ENCODE measurements at regions not wholly inside any gene's neighbourhood (a gene's known extent, or its start where the extent isn't known, plus 50 kb on each side); places are given as distances from the start of the nearest gene placed in this dataset.

- DNase-seq (ENCODE audit: low read depth), result peak; percentile 60
- no peak overlapping the region for H3K4me3 ChIP-seq (ENCODE audit: low read length)
- TF ChIP-seq CTCF (conservative IDR thresholded peaks at IDR 0.05; ENCODE audit: low read length), result no peak
These were observed 147.2 kb upstream of the TPM1 start for GRCh38 chr15:62895139-62895866.

- no peak for TF ChIP-seq CTCF (conservative IDR thresholded peaks at IDR 0.05; ENCODE audit: low read length)
- DNase-seq (ENCODE audit: low read depth), result peak; percentile 85
- H3K4me3 ChIP-seq (ENCODE audit: low read length), result no peak overlapping the region
These were observed 146.6 kb upstream of the TPM1 start for GRCh38 chr15:62895905-62896316.

GRCh38 chr15:62896380-62896866 lies 146.1 kb upstream of the TPM1 start:
- no peak for TF ChIP-seq CTCF (conservative IDR thresholded peaks at IDR 0.05; ENCODE audit: low read length)
- no peak for DNase-seq (ENCODE audit: low read depth)
- no peak overlapping the region for H3K4me3 ChIP-seq (ENCODE audit: low read length)

GRCh38 chr15:62896969-62897486 lies 145.5 kb upstream of the TPM1 start:
- no peak overlapping the region for H3K4me3 ChIP-seq (ENCODE audit: low read length)
- no peak for TF ChIP-seq CTCF (conservative IDR thresholded peaks at IDR 0.05; ENCODE audit: low read length)
- DNase-seq (ENCODE audit: low read depth), result peak; percentile 99

- no peak overlapping the region for H3K4me3 ChIP-seq (ENCODE audit: low read length)
- DNase-seq (ENCODE audit: low read depth), result no peak
- TF ChIP-seq CTCF (conservative IDR thresholded peaks at IDR 0.05; ENCODE audit: low read length), result no peak
These were observed 144.9 kb upstream of the TPM1 start for GRCh38 chr15:62897634-62898033.

- peak; percentile 34 for DNase-seq (ENCODE audit: low read depth)
- H3K4me3 ChIP-seq (ENCODE audit: low read length), result no peak overlapping the region
- no peak for TF ChIP-seq CTCF (conservative IDR thresholded peaks at IDR 0.05; ENCODE audit: low read length)
These were observed 143.5 kb upstream of the TPM1 start for GRCh38 chr15:62899090-62899493.
